ENCODE measurements at regions not wholly inside any gene's neighbourhood (a gene's known extent, or its start where the extent isn't known, plus 50 kb on each side); places are given as distances from the start of the nearest gene placed in this dataset.

GRCh38 chr2:41457026-41457425 is 590.8 kb upstream of the PKDCC start:
- no peaks in the 10 kb centered on the region for H3K4me1 ChIP-seq
- H3K4me2 ChIP-seq, result no peak overlapping the region
- no peak for DNase-seq (ENCODE audit: low read depth in 1 of 2, low spot score in 1 of 2)
- H3K9me3 ChIP-seq, result no peaks in the 10 kb centered on the region
- no peak overlapping the region for H3K4me3 ChIP-seq
- FAIRE-seq, result no peak
- WGBS (ENCODE audit: missing lambda C conversion rate), result 6% methylated on average over 3 of the region's 3 CpGs
- POLR2A ChIA-PET, result no interaction called here
- CTCF ChIA-PET, result no interaction called here
- ATAC-seq, result no peak
- TF ChIP-seq RAD21 (conservative IDR thresholded peaks at IDR 0.05 in 1 of 2, IDR thresholded peaks at IDR 0.05 in 1 of 2), result no peak
- TF ChIP-seq PHF8 (IDR thresholded peaks at IDR 0.05; ENCODE audit: borderline replicate concordance, low read depth), result no peak
- no peak for TF ChIP-seq POLR2AphosphoS2 (conservative IDR thresholded peaks at IDR 0.05; ENCODE audit: low read length)
- TF ChIP-seq CBX2 (IDR thresholded peaks at IDR 0.05; ENCODE audit: borderline replicate concordance, low read depth), result no peak
- TF ChIP-seq, protein P1, sequence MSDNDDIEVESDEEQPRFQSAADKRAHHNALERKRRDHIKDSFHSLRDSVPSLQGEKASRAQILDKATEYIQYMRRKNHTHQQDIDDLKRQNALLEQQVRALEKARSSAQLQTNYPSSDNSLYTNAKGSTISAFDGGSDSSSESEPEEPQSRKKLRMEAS (IDR thresholded peaks at IDR 0.05), result no peak
- TF ChIP-seq, protein P2, sequence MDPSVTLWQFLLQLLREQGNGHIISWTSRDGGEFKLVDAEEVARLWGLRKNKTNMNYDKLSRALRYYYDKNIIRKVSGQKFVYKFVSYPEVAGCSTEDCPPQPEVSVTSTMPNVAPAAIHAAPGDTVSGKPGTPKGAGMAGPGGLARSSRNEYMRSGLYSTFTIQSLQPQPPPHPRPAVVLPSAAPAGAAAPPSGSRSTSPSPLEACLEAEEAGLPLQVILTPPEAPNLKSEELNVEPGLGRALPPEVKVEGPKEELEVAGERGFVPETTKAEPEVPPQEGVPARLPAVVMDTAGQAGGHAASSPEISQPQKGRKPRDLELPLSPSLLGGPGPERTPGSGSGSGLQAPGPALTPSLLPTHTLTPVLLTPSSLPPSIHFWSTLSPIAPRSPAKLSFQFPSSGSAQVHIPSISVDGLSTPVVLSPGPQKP (IDR thresholded peaks at IDR 0.05; ENCODE audit: low read depth, low read length), result no peak
- no peak for TF ChIP-seq BCL3 (IDR thresholded peaks at IDR 0.05)
- no peak for TF ChIP-seq KDM5A (IDR thresholded peaks at IDR 0.05)
- no peak for TF ChIP-seq SMC3 (IDR thresholded peaks at IDR 0.05)
- TF ChIP-seq HMGXB4 (CRISPR knock-in tag; IDR thresholded peaks at IDR 0.05; ENCODE audit: borderline replicate concordance), result no peak
- TF ChIP-seq CHD4 (IDR thresholded peaks at IDR 0.05; ENCODE audit: borderline replicate concordance), result no peak
- no peak for TF ChIP-seq TP53 (CRISPR knock-in tag; IDR thresholded peaks at IDR 0.05)
- no peak for TF ChIP-seq RFX5 (IDR thresholded peaks at IDR 0.05)
- no peak for TF ChIP-seq CTCF (IDR thresholded peaks at IDR 0.05)
- TF ChIP-seq, protein P3, sequence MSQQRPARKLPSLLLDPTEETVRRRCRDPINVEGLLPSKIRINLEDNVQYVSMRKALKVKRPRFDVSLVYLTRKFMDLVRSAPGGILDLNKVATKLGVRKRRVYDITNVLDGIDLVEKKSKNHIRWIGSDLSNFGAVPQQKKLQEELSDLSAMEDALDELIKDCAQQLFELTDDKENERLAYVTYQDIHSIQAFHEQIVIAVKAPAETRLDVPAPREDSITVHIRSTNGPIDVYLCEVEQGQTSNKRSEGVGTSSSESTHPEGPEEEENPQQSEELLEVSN (IDR thresholded peaks at IDR 0.05; ENCODE audit: borderline replicate concordance, low read depth), result no peak
- TF ChIP-seq CEBPB (IDR thresholded peaks at IDR 0.05), result no peak
- H3K27ac ChIP-seq, result no peak overlapping the region

GRCh38 chr2:41460661-41461060 is 587.2 kb upstream of the PKDCC start:
- no peak for DNase-seq (ENCODE audit: low read depth in 1 of 2, low spot score in 1 of 2)
- H3K4me3 ChIP-seq, result no peak overlapping the region
- no peak overlapping the region for H3K4me2 ChIP-seq
- H3K27ac ChIP-seq, result no peak overlapping the region
- ATAC-seq, result no peak
- POLR2A ChIA-PET, result no interaction called here
- no peaks in the 10 kb centered on the region for H3K9me3 ChIP-seq
- FAIRE-seq, result no peak
- CTCF ChIA-PET, result no interaction called here
- WGBS (ENCODE audit: missing lambda C conversion rate), result 0% methylated on average over 1 of the region's 1 CpG
- no peaks in the 10 kb centered on the region for H3K4me1 ChIP-seq
- TF ChIP-seq SMC3 (IDR thresholded peaks at IDR 0.05) (no peak), HEYL (CRISPR knock-in tag; IDR thresholded peaks at IDR 0.05) (no peak), SREBF2 (IDR thresholded peaks at IDR 0.05) (no peak), ESRRA (IDR thresholded peaks at IDR 0.05; ENCODE audit: borderline replicate concordance, low read length) (no peak), CTCF (IDR thresholded peaks at IDR 0.05) (no peak), FOXS1 (CRISPR knock-in tag; IDR thresholded peaks at IDR 0.05) (no peak), USF2 (IDR thresholded peaks at IDR 0.05) (no peak), RFX5 (IDR thresholded peaks at IDR 0.05) (no peak), CHD4 (IDR thresholded peaks at IDR 0.05; ENCODE audit: borderline replicate concordance) (no peak), CEBPB (IDR thresholded peaks at IDR 0.05) (no peak), BCL3 (IDR thresholded peaks at IDR 0.05) (no peak), HDAC2 (IDR thresholded peaks at IDR 0.05) (no peak), JUNB (IDR thresholded peaks at IDR 0.05) (no peak)
- TF ChIP-seq, protein P2 (IDR thresholded peaks at IDR 0.05; ENCODE audit: low read depth, low read length), result no peak

All from A549 (cell line).